SU-DHL-6 (cell line): ENCODE measurements at regions not wholly inside any gene's neighbourhood (a gene's known extent, or its start where the extent isn't known, plus 50 kb on each side); places are given as distances from the start of the nearest gene placed in this dataset.

ENCODE experiments used
- H2AFZ ChIP-seq: fragments of 200-600 bp; sonication (generic); 2 replicates; pipeline ENCODE4 v1.6.1; 2014; ENCODE audit warnings: low read depth, mild to moderate bottlenecking, moderate library complexity, mixed read lengths, antibody characterized with exemption, low read length; ENCODE audit not compliant: severe bottlenecking
- H3F3A ChIP-seq: fragments of 200-600 bp; shearing (Covaris generic); 2 replicates; pipeline ENCODE4 v1.6.0; 2016; ENCODE audit warnings: antibody characterized with exemption, mild to moderate bottlenecking; ENCODE audit not compliant: insufficient read depth
- H3K27ac ChIP-seq: fragments of 200-600 bp; sonication (generic); 2 replicates; pipeline ENCODE4 v1.5.1; 2016; ENCODE audit warnings: low read depth, mild to moderate bottlenecking, low read length, moderate library complexity, mixed read lengths
- H3K27me3 ChIP-seq: fragments of 200-600 bp; sonication (generic), shearing (Covaris generic); 2 replicates; pipeline ENCODE4 v1.6.0; 2014; ENCODE audit warnings: mild to moderate bottlenecking, low read length
- H3K36me3 ChIP-seq: fragments of 200-600 bp; sonication (generic); 2 replicates; pipeline ENCODE4 v1.6.1; 2014; ENCODE audit warnings: mild to moderate bottlenecking, low read length, mixed read lengths
- H3K4me2 ChIP-seq: fragments of 300-600, 200-600 bp; shearing (Covaris generic), sonication (generic); 2 replicates; pipeline ENCODE4 v1.6.0; 2014; ENCODE audit warnings: low read length, low read depth, mild to moderate bottlenecking; ENCODE audit not compliant: poor library complexity, severe bottlenecking
- H3K4me3 ChIP-seq: fragments of 200-600 bp; sonication (generic); 2 replicates; pipeline ENCODE4 v1.5.1; 2014; ENCODE audit warnings: antibody characterized with exemption, low read length, mild to moderate bottlenecking, mixed read lengths; ENCODE audit not compliant: insufficient read depth, poor library complexity, severe bottlenecking
- H3K79me2 ChIP-seq: fragments of 200-600 bp; sonication (generic); 2 replicates; pipeline ENCODE4 v1.6.1; 2014; ENCODE audit warnings: mild to moderate bottlenecking, low read length, moderate library complexity; ENCODE audit not compliant: insufficient read depth
- H3K9ac ChIP-seq: fragments of 200-600 bp; sonication (generic); 2 replicates; pipeline ENCODE4 v1.7.0; 2014; ENCODE audit warnings: mild to moderate bottlenecking, low read length
- H3K9me2 ChIP-seq: fragments of 200-600 bp; sonication (generic); replicated peaks from 2 replicates; pipeline ENCODE4 v1.6.1; 2014; ENCODE audit warnings: low read length; ENCODE audit not compliant: insufficient read depth
- H3K9me3 ChIP-seq: fragments of 200-600 bp; sonication (generic); 2 replicates; pipeline ENCODE4 v1.6.1; 2014; ENCODE audit warnings: low read length, mixed read lengths; ENCODE audit not compliant: insufficient read depth
- H4K20me1 ChIP-seq: fragments of 200-600 bp; sonication (generic); 2 replicates; pipeline ENCODE4 v1.6.1; 2014; ENCODE audit warnings: low read depth, mild to moderate bottlenecking, antibody characterized with exemption, low read length, moderate library complexity, mixed read lengths
- EZH2phosphoT487 ChIP-seq: fragments of 200-600 bp; sonication (generic), shearing (Covaris generic); conservative IDR thresholded peaks from 2 replicates; pipeline ENCODE4 v1.6.1; 2018; ENCODE audit warnings: mild to moderate bottlenecking, antibody characterized with exemption, low read length, moderate library complexity, mixed read lengths
- TF ChIP-seq, protein P1 (sequence below): fragments of 200-600 bp; sonication (generic); IDR thresholded peaks from one replicate; pipeline ENCODE4 v1.5.1; 2017; ENCODE audit warnings: antibody characterized with exemption, mild to moderate bottlenecking, low read length, moderate library complexity; ENCODE audit not compliant: insufficient read depth, poor library complexity, severe bottlenecking

- Histone ChIP-seq H3F3A (no peaks in the 10 kb centered on the region), H3K4me3 (no peak overlapping the region), H4K20me1 (no peaks in the 10 kb centered on the region), H3K9me3 (no peaks in the 10 kb centered on the region), H3K27me3 (no peaks in the 10 kb centered on the region), H2AFZ (no peak overlapping the region), H3K27ac (no peak overlapping the region), H3K79me2 (no peaks in the 10 kb centered on the region), H3K9ac (no peak overlapping the region), H3K4me2 (no peak overlapping the region), H3K36me3 (no peaks in the 10 kb centered on the region), H3K9me2 (no peaks in the 10 kb centered on the region)
- TF ChIP-seq EZH2phosphoT487 = no peak
- TF ChIP-seq, protein P1, sequence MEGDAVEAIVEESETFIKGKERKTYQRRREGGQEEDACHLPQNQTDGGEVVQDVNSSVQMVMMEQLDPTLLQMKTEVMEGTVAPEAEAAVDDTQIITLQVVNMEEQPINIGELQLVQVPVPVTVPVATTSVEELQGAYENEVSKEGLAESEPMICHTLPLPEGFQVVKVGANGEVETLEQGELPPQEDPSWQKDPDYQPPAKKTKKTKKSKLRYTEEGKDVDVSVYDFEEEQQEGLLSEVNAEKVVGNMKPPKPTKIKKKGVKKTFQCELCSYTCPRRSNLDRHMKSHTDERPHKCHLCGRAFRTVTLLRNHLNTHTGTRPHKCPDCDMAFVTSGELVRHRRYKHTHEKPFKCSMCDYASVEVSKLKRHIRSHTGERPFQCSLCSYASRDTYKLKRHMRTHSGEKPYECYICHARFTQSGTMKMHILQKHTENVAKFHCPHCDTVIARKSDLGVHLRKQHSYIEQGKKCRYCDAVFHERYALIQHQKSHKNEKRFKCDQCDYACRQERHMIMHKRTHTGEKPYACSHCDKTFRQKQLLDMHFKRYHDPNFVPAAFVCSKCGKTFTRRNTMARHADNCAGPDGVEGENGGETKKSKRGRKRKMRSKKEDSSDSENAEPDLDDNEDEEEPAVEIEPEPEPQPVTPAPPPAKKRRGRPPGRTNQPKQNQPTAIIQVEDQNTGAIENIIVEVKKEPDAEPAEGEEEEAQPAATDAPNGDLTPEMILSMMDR = no peak
Observed at GRCh38 chr16:26856271-26856670, 210.5 kb upstream of the C16orf82 start.

GRCh38 chr16:26856791-26857190 lies 209.9 kb upstream of the C16orf82 start:
- no peaks in the 10 kb centered on the region for H3K36me3 ChIP-seq
- H4K20me1 ChIP-seq = no peaks in the 10 kb centered on the region
- H3K27ac ChIP-seq = no peak overlapping the region
- no peaks in the 10 kb centered on the region for H3K27me3 ChIP-seq
- no peak overlapping the region for H3K4me3 ChIP-seq
- no peak overlapping the region for H3K9ac ChIP-seq
- no peaks in the 10 kb centered on the region for H3K9me3 ChIP-seq
- H3K4me2 ChIP-seq = no peak overlapping the region
- H3K9me2 ChIP-seq = no peaks in the 10 kb centered on the region
- no peaks in the 10 kb centered on the region for H3K79me2 ChIP-seq
- no peak overlapping the region for H2AFZ ChIP-seq
- TF ChIP-seq, protein P1 = no peak
- TF ChIP-seq EZH2phosphoT487 = no peak
- no peaks in the 10 kb centered on the region for H3F3A ChIP-seq

- no peaks in the 10 kb centered on the region for H3K36me3 ChIP-seq
- no peaks in the 10 kb centered on the region for H4K20me1 ChIP-seq
- TF ChIP-seq EZH2phosphoT487 = no peak
- TF ChIP-seq, protein P1 = no peak
- no peaks in the 10 kb centered on the region for H3K9me3 ChIP-seq
- H2AFZ ChIP-seq = no peak overlapping the region
- H3K9ac ChIP-seq = no peak overlapping the region
- no peak overlapping the region for H3K4me3 ChIP-seq
- H3K27ac ChIP-seq = no peak overlapping the region
- no peaks in the 10 kb centered on the region for H3K79me2 ChIP-seq
- H3K4me2 ChIP-seq = no peak overlapping the region
- no peaks in the 10 kb centered on the region for H3K27me3 ChIP-seq
- H3F3A ChIP-seq = no peaks in the 10 kb centered on the region
- no peaks in the 10 kb centered on the region for H3K9me2 ChIP-seq
Observed at GRCh38 chr16:26857371-26857770, 209.4 kb upstream of the C16orf82 start.

GRCh38 chr16:26860506-26860905 lies 206.2 kb upstream of the C16orf82 start:
- no peaks in the 10 kb centered on the region for H3K9me2 ChIP-seq
- no peaks in the 10 kb centered on the region for H3K27me3 ChIP-seq
- no peaks in the 10 kb centered on the region for H3K9me3 ChIP-seq
- H4K20me1 ChIP-seq = no peaks in the 10 kb centered on the region
- H3K36me3 ChIP-seq = no peaks in the 10 kb centered on the region
- H3K9ac ChIP-seq = no peak overlapping the region
- H2AFZ ChIP-seq = no peak overlapping the region
- H3K4me3 ChIP-seq = no peak overlapping the region
- H3K79me2 ChIP-seq = no peaks in the 10 kb centered on the region
- H3K27ac ChIP-seq = no peak overlapping the region
- H3K4me2 ChIP-seq = no peak overlapping the region
- no peaks in the 10 kb centered on the region for H3F3A ChIP-seq
- TF ChIP-seq, protein P1 = no peak
- TF ChIP-seq EZH2phosphoT487 = no peak
